ENCODE measurements at regions not wholly inside any gene's neighbourhood (a gene's known extent, or its start where the extent isn't known, plus 50 kb on each side); places are given as distances from the start of the nearest gene placed in this dataset.

GRCh38 chr4:77384094-77384493, 221.5 kb upstream of the CXCL13 start:
- no peak for TF ChIP-seq MAX (IDR thresholded peaks at IDR 0.05)
- no peak for TF ChIP-seq NFIC (IDR thresholded peaks at IDR 0.05)
- no peak for TF ChIP-seq REST (IDR thresholded peaks at IDR 0.05; ENCODE audit: low read depth)
- TF ChIP-seq CEBPB (IDR thresholded peaks at IDR 0.05): no peak
- TF ChIP-seq TCF12 (IDR thresholded peaks at IDR 0.05; ENCODE audit: low read depth): no peak
- TF ChIP-seq ZBTB7A (IDR thresholded peaks at IDR 0.05; ENCODE audit: low read depth): no peak
- TF ChIP-seq EP300 (IDR thresholded peaks at IDR 0.05; ENCODE audit: borderline replicate concordance): no peak
- no peak for TF ChIP-seq FOXM1 (IDR thresholded peaks at IDR 0.05; ENCODE audit: borderline replicate concordance, low read depth)
- TF ChIP-seq EGR1 (IDR thresholded peaks at IDR 0.05): no peak
- no peak for TF ChIP-seq YY1 (IDR thresholded peaks at IDR 0.05; ENCODE audit: low read depth)
- no peak for TF ChIP-seq TAF1 (IDR thresholded peaks at IDR 0.05; ENCODE audit: low read depth)
- no peak for TF ChIP-seq USF1 (IDR thresholded peaks at IDR 0.05)
- no peak for TF ChIP-seq CREB1 (IDR thresholded peaks at IDR 0.05; ENCODE audit: low read depth)
